Type B pancreatic cell (in vitro differentiated cells): ENCODE measurements at regions not wholly inside any gene's neighbourhood (a gene's known extent, or its start where the extent isn't known, plus 50 kb on each side); places are given as distances from the start of the nearest gene placed in this dataset. TPM values are rescaled to one million over a fixed set of nuclear protein-coding genes. Genes with fewer than 3 reads are reported as not detected.

Source experiments
- DNase-seq: peaks from one replicate; pipeline ENCODE4 v3.0.0; 2021; ENCODE audit warnings: mixed read lengths; ENCODE audit not compliant: unreplicated experiment; ENCODE audit errors: extremely low spot score
- H3K27ac Mint-ChIP-seq: 2 replicates; pipeline ENCODE4 v1.8.0; 2021; ENCODE audit warnings: mild to moderate bottlenecking, mixed read lengths
- H3K27me3 Mint-ChIP-seq: 2 replicates; pipeline ENCODE4 v1.8.0; 2021; ENCODE audit warnings: mixed read lengths
- H3K36me3 Mint-ChIP-seq: 2 replicates; pipeline ENCODE4 v1.8.0; 2021; ENCODE audit warnings: mixed read lengths
- H3K4me1 Mint-ChIP-seq: one replicate; pipeline ENCODE4 v1.8.0; 2021; ENCODE audit warnings: mixed read lengths; ENCODE audit not compliant: unreplicated experiment
- H3K4me3 Mint-ChIP-seq: 2 replicates; pipeline ENCODE4 v1.8.0; 2021; ENCODE audit warnings: mild to moderate bottlenecking, mixed read lengths
- H3K9me3 Mint-ChIP-seq: 2 replicates; pipeline ENCODE4 v1.8.0; 2021; ENCODE audit warnings: mixed read lengths
- microRNA-seq: library from miRNA; unstranded; fragments of <30 nt; microRNA quantifications from one replicate; pipeline ENCODE4, GENCODE V29; 2020
- TF ChIP-seq, protein P1 (sequence below): fragments of 200-600 bp; sonication (generic); conservative IDR thresholded peaks from 2 replicates; pipeline ENCODE4 v1.5.0; 2021; ENCODE audit warnings: antibody characterized with exemption, mild to moderate bottlenecking

DNA sequence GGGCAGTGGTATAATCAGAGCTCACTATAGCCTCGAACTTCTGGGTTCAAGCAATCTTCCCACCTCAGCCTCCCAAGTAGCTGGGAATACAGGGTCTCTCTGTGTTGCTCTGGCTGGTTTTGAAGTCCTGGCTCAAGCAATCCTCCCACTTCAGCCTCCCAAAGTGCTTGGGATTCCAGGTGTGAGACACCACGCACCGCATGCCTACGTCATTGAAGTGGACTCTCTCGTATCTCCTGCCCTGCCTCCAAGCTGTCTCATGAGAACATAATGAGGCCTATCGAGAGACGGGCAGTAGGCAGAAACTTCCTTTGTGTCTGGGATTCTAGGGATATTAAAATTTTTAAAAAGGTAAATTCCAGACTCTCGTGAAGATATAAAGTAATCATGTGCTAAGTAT lies 65.0 kb upstream of the NLGN4X start:
- peaks cover 20% of the 10 kb centered on the region for H3K4me1 Mint-ChIP-seq
- peaks cover 5% of the 10 kb centered on the region for H3K9me3 Mint-ChIP-seq
- no peak overlapping the region for H3K27ac Mint-ChIP-seq
- TF ChIP-seq, protein P1, sequence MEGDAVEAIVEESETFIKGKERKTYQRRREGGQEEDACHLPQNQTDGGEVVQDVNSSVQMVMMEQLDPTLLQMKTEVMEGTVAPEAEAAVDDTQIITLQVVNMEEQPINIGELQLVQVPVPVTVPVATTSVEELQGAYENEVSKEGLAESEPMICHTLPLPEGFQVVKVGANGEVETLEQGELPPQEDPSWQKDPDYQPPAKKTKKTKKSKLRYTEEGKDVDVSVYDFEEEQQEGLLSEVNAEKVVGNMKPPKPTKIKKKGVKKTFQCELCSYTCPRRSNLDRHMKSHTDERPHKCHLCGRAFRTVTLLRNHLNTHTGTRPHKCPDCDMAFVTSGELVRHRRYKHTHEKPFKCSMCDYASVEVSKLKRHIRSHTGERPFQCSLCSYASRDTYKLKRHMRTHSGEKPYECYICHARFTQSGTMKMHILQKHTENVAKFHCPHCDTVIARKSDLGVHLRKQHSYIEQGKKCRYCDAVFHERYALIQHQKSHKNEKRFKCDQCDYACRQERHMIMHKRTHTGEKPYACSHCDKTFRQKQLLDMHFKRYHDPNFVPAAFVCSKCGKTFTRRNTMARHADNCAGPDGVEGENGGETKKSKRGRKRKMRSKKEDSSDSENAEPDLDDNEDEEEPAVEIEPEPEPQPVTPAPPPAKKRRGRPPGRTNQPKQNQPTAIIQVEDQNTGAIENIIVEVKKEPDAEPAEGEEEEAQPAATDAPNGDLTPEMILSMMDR: no peak
- H3K36me3 Mint-ChIP-seq: no peaks in the 10 kb centered on the region
- no peak overlapping the region for H3K4me3 Mint-ChIP-seq
- H3K27me3 Mint-ChIP-seq: peaks cover 10% of the 10 kb centered on the region
- DNase-seq: no peak

DNA sequence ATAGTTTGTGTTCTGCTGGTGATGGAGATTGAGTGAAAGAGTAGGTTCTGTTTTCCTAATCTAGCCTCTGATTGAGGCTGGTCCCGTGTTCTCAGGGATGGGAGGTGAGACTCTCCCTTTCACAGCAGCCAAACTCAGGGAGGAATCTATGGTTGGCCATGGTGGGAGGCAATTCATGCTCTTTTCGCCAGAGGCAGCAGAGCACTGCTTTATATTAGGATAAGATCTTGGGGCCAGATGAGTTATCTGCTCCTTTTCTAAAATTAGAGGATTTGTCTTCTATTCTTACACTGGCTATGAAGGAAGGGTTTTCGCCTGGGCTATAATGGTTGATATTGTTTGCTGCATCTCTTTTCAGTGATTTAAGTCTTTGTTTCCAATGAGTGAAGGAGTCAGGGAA lies 63.9 kb upstream of the NLGN4X start:
- DNase-seq: no peak
- peaks cover 22% of the 10 kb centered on the region for H3K4me1 Mint-ChIP-seq
- TF ChIP-seq, protein P1: peak; percentile 58
- no peak overlapping the region for H3K27ac Mint-ChIP-seq
- H3K9me3 Mint-ChIP-seq: peaks cover 5% of the 10 kb centered on the region
- H3K36me3 Mint-ChIP-seq: no peaks in the 10 kb centered on the region
- H3K27me3 Mint-ChIP-seq: peaks cover 8% of the 10 kb centered on the region
- H3K4me3 Mint-ChIP-seq: no peak overlapping the region

DNA sequence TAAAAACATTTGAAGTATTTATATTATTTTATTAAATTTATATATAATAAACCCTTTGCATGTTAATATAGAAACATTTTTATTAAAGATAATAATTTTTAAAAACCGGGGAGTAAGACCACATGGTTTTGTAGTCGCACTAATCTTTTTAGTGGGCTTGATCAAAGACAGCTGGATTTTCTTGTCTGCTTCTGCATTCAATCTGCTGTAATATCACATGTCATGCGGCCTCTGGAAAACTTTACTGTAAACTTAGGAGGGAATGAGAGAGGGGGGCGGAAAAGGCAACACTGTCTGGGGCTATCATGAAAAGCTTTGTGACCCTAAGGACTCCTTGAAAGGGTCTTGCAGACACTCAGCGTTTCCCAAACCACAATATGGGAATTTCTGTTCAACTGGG lies 62.8 kb upstream of the NLGN4X start:
- no peak for DNase-seq
- Mint-ChIP-seq H3K4me3 (no peak overlapping the region), H3K36me3 (no peaks in the 10 kb centered on the region), H3K27me3 (peaks cover 7% of the 10 kb centered on the region), H3K9me3 (peaks cover 5% of the 10 kb centered on the region), H3K27ac (no peak overlapping the region), H3K4me1 (peaks cover 26% of the 10 kb centered on the region)
- TF ChIP-seq, protein P1: no peak

DNA sequence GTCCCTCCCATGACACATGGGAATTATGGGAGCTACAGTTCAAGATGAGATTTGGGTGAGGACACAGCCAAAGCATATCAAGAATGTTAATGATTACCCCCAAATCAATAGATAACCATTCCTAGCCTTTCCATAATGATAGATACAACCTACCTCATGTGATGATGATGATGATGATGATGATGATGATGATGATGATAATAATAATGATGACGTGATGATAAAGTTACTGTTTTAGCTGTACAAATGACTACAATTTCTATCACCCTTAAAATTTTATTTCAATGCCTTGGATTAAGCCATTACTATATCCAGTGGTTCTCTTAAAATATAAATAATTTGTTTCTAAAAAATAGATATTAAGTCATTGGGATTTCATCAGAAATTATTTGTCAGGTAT lies 55.2 kb upstream of the NLGN4X start:
- H3K4me3 Mint-ChIP-seq: no peak overlapping the region
- TF ChIP-seq, protein P1: no peak
- H3K4me1 Mint-ChIP-seq: peaks cover 15% of the 10 kb centered on the region

DNA sequence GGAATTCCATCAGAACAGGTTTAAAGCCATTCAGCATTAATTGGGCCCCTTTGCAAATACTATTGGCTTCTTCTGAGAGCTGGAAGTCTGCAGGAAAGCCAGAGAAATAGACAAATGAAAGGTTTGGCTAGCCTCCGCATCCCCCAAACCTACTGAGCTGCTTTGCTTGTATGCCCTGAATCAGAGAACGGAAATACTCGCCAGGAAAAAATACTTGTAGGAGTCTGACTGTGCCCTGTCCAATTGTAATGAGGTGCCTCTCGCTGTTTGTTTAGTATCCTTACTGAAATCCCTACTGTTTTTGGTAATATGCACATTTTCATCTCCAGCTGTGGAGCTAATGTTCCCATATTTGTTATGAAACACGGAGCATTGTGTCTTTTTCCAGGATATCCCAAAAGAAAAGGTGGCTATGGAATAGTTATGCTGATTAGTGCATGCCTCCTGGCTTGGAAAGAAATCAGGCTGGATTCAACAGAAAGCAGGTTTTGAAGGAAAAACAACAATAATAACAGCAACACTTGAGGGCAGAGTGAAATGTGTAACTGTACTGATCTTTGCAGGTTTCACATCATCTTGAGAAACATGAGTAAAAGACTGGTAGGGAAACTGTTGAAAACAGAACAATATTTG lies 50.7 kb upstream of the NLGN4X start:
- Mint-ChIP-seq H3K9me3 (peaks cover 4% of the 10 kb centered on the region), H3K36me3 (no peaks in the 10 kb centered on the region), H3K4me3 (no peak overlapping the region), H3K27me3 (peaks cover 49% of the 10 kb centered on the region), H3K4me1 (peaks cover 8% of the 10 kb centered on the region), H3K27ac (no peak overlapping the region)
- TF ChIP-seq, protein P1: no peak
- DNase-seq: no peak

More for the DNA sequence above, 55.2 kb upstream of the NLGN4X start:
- no peak for DNase-seq
- peaks cover 35% of the 10 kb centered on the region for H3K27me3 Mint-ChIP-seq
- peaks cover 8% of the 10 kb centered on the region for H3K9me3 Mint-ChIP-seq
- H3K27ac Mint-ChIP-seq: no peak overlapping the region
- H3K36me3 Mint-ChIP-seq: no peaks in the 10 kb centered on the region

Small RNA genes lying in the stretch of these regions (microRNA-seq; reads per million reads assigned to microRNA genes)
- not detected for gene MIR4770
